ENCODE measurements at regions not wholly inside any gene's neighbourhood (a gene's known extent, or its start where the extent isn't known, plus 50 kb on each side); places are given as distances from the start of the nearest gene placed in this dataset.

- TF ChIP-seq POLR2AphosphoS5 (IDR thresholded peaks at IDR 0.05) (no peak), CTCF (IDR thresholded peaks at IDR 0.05) (no peak)
Measured at GRCh38 chr4:188647820-188648370, 508.7 kb downstream of the TRIML1 start.
